ENCODE measurements at regions not wholly inside any gene's neighbourhood (a gene's known extent, or its start where the extent isn't known, plus 50 kb on each side); places are given as distances from the start of the nearest gene placed in this dataset.

DNA sequence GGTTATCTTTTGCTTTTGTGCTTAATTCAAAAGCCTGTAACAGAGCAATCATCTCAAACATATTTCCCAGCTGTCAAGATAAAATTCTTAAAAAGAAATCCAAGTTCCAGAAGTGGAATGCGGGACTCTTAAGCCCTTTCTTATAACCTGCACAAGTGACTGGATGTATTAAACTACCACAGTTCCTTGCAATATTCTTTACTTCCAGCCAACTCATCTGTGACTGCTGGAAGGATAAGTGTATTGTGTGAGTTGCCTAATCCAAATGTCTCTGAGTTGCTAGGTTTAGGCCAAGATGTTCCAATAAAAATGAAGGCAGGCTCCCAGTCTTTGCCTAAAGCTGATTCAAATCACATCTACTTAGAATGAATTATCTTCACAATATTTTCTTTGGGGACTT, 159.2 kb upstream of the SLC24A2 start:
- TF ChIP-seq, protein P1, sequence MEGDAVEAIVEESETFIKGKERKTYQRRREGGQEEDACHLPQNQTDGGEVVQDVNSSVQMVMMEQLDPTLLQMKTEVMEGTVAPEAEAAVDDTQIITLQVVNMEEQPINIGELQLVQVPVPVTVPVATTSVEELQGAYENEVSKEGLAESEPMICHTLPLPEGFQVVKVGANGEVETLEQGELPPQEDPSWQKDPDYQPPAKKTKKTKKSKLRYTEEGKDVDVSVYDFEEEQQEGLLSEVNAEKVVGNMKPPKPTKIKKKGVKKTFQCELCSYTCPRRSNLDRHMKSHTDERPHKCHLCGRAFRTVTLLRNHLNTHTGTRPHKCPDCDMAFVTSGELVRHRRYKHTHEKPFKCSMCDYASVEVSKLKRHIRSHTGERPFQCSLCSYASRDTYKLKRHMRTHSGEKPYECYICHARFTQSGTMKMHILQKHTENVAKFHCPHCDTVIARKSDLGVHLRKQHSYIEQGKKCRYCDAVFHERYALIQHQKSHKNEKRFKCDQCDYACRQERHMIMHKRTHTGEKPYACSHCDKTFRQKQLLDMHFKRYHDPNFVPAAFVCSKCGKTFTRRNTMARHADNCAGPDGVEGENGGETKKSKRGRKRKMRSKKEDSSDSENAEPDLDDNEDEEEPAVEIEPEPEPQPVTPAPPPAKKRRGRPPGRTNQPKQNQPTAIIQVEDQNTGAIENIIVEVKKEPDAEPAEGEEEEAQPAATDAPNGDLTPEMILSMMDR (IDR thresholded peaks at IDR 0.05): no peak
- TF ChIP-seq POLR2AphosphoS5 (IDR thresholded peaks at IDR 0.05) (no peak), EP300 (IDR thresholded peaks at IDR 0.05) (no peak)

Measured in stomach (tissue), 4 donors.